GM12878 (cell line): ENCODE measurements at regions not wholly inside any gene's neighbourhood (a gene's known extent, or its start where the extent isn't known, plus 50 kb on each side); places are given as distances from the start of the nearest gene placed in this dataset.

Source experiments
- ATF3 ChIP-seq: IDR thresholded peaks from 2 replicates; pipeline ENCODE4 v1.6.1; 2011; ENCODE audit warnings: low read depth, mild to moderate bottlenecking, low read length, moderate library complexity, borderline replicate concordance; ENCODE audit errors: extremely low read depth
- BCL3 ChIP-seq: IDR thresholded peaks from 2 replicates; pipeline ENCODE4 v1.6.1; 2011; ENCODE audit warnings: borderline replicate concordance, low read depth, mild to moderate bottlenecking, moderate library complexity, low read length; ENCODE audit not compliant: insufficient read depth, poor library complexity, severe bottlenecking
- CHD2 ChIP-seq: IDR thresholded peaks from 2 replicates; pipeline ENCODE4 v1.6.1; 2011; ENCODE audit warnings: low read depth, low read length, improper control_type of control experiment, borderline replicate concordance
- CTCF ChIP-seq, 3 experiments: IDR thresholded peaks in 2 of 3; conservative IDR thresholded peaks in 1 of 3; 2 replicates each; pipeline ENCODE4 v1.5.1; 2011; ENCODE audit warnings: low read depth in 3 of 3, low read length in 3 of 3, mild to moderate bottlenecking in 3 of 3, control low read depth in 2 of 3, moderate library complexity in 2 of 3, inconsistent platforms in 1 of 3, mixed read lengths in 1 of 3; ENCODE audit not compliant: control insufficient read depth in 2 of 3, insufficient read depth in 1 of 3; ENCODE audit errors: extremely low read depth in 1 of 3
- HDAC6 ChIP-seq: fragments of 200-600 bp; sonication (generic); IDR thresholded peaks from one replicate; pipeline ENCODE4 v1.8.0; 2017; ENCODE audit warnings: antibody characterized with exemption; ENCODE audit not compliant: unreplicated experiment
- KDM1A ChIP-seq: fragments of 200-600 bp; sonication (generic); IDR thresholded peaks from 2 replicates; pipeline ENCODE4 v1.6.1; 2016; ENCODE audit warnings: borderline replicate concordance
- NKRF ChIP-seq: fragments of 450-650 bp; conservative IDR thresholded peaks from 2 replicates; pipeline ENCODE4 v1.6.1; 2017; ENCODE audit warnings: mild to moderate bottlenecking, moderate library complexity

GRCh38 chr16:6636457-6636856 lies 696.2 kb upstream of the RBFOX1 start:
- TF ChIP-seq CTCF (IDR thresholded peaks at IDR 0.05 in 2 of 3, conservative IDR thresholded peaks at IDR 0.05 in 1 of 3; ENCODE audit: control insufficient read depth in 2 of 3, extremely low read depth in 1 of 3, insufficient read depth in 1 of 3, low read depth in 3 of 3, low read length in 3 of 3) (no peak), KDM1A (no peak), NKRF (no peak), BCL3 (no peak), HDAC6 (no peak), CHD2 (no peak), ATF3 (no peak)
